ENCODE measurements at regions not wholly inside any gene's neighbourhood (a gene's known extent, or its start where the extent isn't known, plus 50 kb on each side); places are given as distances from the start of the nearest gene placed in this dataset.

DNA sequence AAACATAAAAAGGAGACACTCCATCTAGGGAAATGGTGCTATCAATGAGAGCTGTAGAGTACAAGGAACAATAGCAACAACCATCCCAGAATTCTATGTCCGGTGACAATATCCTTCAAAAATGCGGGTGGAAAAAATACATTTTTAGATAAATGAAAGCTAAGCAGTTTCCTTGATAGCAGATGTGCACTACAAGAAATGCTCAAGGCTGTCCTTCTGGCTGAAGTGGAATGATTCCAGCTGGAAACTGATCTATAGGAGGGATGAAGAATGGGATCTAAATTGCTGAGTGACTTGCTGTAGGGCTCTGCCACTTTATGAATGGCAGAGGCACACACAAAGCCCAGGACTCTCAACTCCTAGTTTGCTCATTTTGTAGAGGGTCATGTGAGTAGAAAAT lies 763.1 kb downstream of the C6orf118 start:
- in situ Hi-C loops (cut with MboI; ENCODE audit: low sequenced_read_pairs in 4 of 4), result no loop called here
- Histone ChIP-seq H3K27me3 (no peaks in the 10 kb centered on the region), H3K4me1 (no peaks in the 10 kb centered on the region), H3K9me3 (no peaks in the 10 kb centered on the region), H3K4me3 (no peak overlapping the region), H3K36me3 (no peaks in the 10 kb centered on the region), H3K27ac (no peak overlapping the region)
- no peak for DNase-seq
- intact Hi-C loops (cut with DNase I; ENCODE audit: low total_unique reads), result no loop called here
- no peak for TF ChIP-seq POLR2A (IDR thresholded peaks at IDR 0.05)
- no peak for ATAC-seq

DNA sequence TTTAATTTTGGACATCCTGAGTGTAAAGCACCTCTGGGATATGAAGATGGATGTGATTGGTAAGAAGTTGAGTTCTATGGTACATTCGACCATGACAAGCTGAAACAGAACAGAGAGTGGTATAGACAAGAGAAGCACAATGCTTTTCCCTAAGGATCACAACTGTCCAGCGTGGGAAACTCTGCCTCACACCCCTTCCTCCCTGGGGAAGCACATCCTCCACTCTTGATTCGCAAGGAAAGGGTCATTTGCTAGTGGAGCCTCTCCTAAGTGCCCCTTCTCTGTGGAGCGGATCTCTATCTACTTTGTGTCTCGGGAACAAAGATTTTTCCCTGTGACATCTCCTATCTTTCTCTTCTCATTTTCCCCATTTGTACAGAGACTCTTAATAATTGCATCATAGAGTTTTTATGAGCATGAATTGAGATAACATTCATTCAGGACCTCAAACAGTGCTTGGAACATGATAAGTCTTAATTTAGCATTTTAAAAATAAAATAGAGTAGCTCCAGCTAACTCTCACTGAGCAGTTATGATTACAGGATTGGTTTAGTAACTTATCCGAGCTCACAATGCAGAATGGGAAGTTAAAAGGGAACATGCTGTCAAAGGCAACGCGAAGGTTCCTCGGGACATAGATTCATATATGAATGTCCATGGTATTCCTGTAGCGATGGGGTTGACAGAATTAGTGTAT lies 775.2 kb downstream of the C6orf118 start:
- no peak overlapping the region for H3K4me3 ChIP-seq

DNA sequence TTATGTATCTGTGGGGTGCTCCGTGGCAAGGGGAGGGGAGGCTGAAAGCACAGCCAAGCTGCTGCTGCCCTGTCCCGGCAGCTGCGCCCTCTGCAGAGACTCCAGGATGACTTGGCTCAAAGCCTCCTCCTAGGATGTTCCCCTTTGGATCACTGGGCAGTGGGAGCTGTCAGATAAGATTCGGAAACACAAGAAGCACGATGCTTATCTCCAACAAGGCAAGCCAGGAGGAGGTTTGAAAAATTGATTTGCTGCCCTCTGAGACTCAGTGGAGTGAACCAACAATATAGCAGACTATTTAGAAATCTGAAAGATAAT lies 776.4 kb downstream of the C6orf118 start:
- Histone ChIP-seq H3K9me3 (no peaks in the 10 kb centered on the region), H3K36me3 (no peaks in the 10 kb centered on the region), H3K4me1 (no peaks in the 10 kb centered on the region), H3K27me3 (no peaks in the 10 kb centered on the region), H3K4me3 (no peak overlapping the region), H3K27ac (no peak overlapping the region)
- no peak for TF ChIP-seq POLR2A (IDR thresholded peaks at IDR 0.05)
- TF ChIP-seq, protein P1, sequence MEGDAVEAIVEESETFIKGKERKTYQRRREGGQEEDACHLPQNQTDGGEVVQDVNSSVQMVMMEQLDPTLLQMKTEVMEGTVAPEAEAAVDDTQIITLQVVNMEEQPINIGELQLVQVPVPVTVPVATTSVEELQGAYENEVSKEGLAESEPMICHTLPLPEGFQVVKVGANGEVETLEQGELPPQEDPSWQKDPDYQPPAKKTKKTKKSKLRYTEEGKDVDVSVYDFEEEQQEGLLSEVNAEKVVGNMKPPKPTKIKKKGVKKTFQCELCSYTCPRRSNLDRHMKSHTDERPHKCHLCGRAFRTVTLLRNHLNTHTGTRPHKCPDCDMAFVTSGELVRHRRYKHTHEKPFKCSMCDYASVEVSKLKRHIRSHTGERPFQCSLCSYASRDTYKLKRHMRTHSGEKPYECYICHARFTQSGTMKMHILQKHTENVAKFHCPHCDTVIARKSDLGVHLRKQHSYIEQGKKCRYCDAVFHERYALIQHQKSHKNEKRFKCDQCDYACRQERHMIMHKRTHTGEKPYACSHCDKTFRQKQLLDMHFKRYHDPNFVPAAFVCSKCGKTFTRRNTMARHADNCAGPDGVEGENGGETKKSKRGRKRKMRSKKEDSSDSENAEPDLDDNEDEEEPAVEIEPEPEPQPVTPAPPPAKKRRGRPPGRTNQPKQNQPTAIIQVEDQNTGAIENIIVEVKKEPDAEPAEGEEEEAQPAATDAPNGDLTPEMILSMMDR (IDR thresholded peaks at IDR 0.05 in 4 of 5, conservative IDR thresholded peaks at IDR 0.05 in 1 of 5), result no peak
- intact Hi-C loops (cut with DNase I; ENCODE audit: low total_unique reads) (no loop called here), in situ Hi-C loops (cut with MboI; ENCODE audit: low sequenced_read_pairs in 4 of 4) (no loop called here)
- ATAC-seq (no peak), DNase-seq (no peak)

More for the DNA sequence above, 775.2 kb downstream of the C6orf118 start:
- TF ChIP-seq, protein P1 (IDR thresholded peaks at IDR 0.05 in 4 of 5, conservative IDR thresholded peaks at IDR 0.05 in 1 of 5), result no peak
- TF ChIP-seq POLR2A (IDR thresholded peaks at IDR 0.05), result no peak
- Histone ChIP-seq H3K27me3 (no peaks in the 10 kb centered on the region), H3K9me3 (no peaks in the 10 kb centered on the region), H3K4me1 (no peaks in the 10 kb centered on the region), H3K36me3 (no peaks in the 10 kb centered on the region), H3K27ac (no peak overlapping the region)
- intact Hi-C loops (cut with DNase I; ENCODE audit: low total_unique reads), result no loop called here
- DNase-seq, result no peak
- no peak for ATAC-seq
- in situ Hi-C loops (cut with MboI; ENCODE audit: low sequenced_read_pairs in 4 of 4), result no loop called here

GRCh38 chr6:164532198-164533044 lies 777.0 kb downstream of the C6orf118 start:
- H3K9me3 ChIP-seq, result no peaks in the 10 kb centered on the region
- no peaks in the 10 kb centered on the region for H3K36me3 ChIP-seq
- DNase-seq (no peak), ATAC-seq (no peak)
- H3K4me3 ChIP-seq, result no peak overlapping the region
- H3K27ac ChIP-seq, result no peak overlapping the region
- in situ Hi-C loops (cut with MboI; ENCODE audit: low sequenced_read_pairs in 4 of 4) (no loop called here), intact Hi-C loops (cut with DNase I; ENCODE audit: low total_unique reads) (no loop called here)
- TF ChIP-seq, protein P1 (IDR thresholded peaks at IDR 0.05 in 4 of 5, conservative IDR thresholded peaks at IDR 0.05 in 1 of 5), result no peak
- no peak for TF ChIP-seq POLR2A (IDR thresholded peaks at IDR 0.05)
- H3K4me1 ChIP-seq, result no peaks in the 10 kb centered on the region
- no peaks in the 10 kb centered on the region for H3K27me3 ChIP-seq

DNA sequence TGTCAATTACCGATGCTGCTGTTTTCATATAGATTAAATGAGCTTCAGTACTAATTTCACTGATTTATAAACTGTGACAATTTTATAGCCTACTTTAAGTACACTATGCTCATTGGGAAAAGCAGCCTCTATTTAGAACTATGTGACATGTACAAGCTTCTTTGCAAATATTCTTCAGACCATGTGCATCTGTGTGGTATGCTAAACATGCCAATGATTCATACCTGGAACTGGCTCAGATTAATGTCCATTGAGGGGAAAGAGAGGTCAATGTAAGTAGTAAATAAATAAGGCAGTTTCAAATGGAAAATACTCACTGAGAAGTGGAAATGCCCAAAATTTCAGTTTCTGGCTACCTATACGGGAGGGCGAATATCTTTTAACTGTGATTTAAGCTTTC lies 777.7 kb downstream of the C6orf118 start:
- Histone ChIP-seq H3K4me1 (no peaks in the 10 kb centered on the region), H3K27me3 (no peaks in the 10 kb centered on the region), H3K36me3 (no peaks in the 10 kb centered on the region), H3K9me3 (no peaks in the 10 kb centered on the region), H3K27ac (no peak overlapping the region), H3K4me3 (no peak overlapping the region)
- DNase-seq, result no peak
- TF ChIP-seq, protein P1 (IDR thresholded peaks at IDR 0.05 in 4 of 5, conservative IDR thresholded peaks at IDR 0.05 in 1 of 5), result no peak
- no peak for TF ChIP-seq POLR2A (IDR thresholded peaks at IDR 0.05)
- intact Hi-C loops (cut with DNase I; ENCODE audit: low total_unique reads) (no loop called here), in situ Hi-C loops (cut with MboI; ENCODE audit: low sequenced_read_pairs in 4 of 4) (no loop called here)
- ATAC-seq, result no peak

Measured in gastrocnemius medialis (tissue), 4 donors.